A549 (cell line): ENCODE measurements at regions not wholly inside any gene's neighbourhood (a gene's known extent, or its start where the extent isn't known, plus 50 kb on each side); places are given as distances from the start of the nearest gene placed in this dataset.

ENCODE experiments used
- BHLHE40 ChIP-seq: IDR thresholded peaks from 2 replicates; pipeline ENCODE4 v1.6.1; 2012; ENCODE audit warnings: low read depth, low read length, inconsistent platforms
- CHD2 ChIP-seq: fragments of 150-350 bp; IDR thresholded peaks from 2 replicates; pipeline ENCODE4 v1.6.1; 2014; ENCODE audit warnings: low read length; ENCODE audit not compliant: partially characterized antibody
- EHF ChIP-seq: fragments of 250-450 bp; sonication (Bioruptor Pico); IDR thresholded peaks from 2 replicates; pipeline ENCODE4 v1.5.0; 2020; ENCODE audit warnings: mild to moderate bottlenecking
- EP300 ChIP-seq, 2 experiments: fragments of >200 bp; sonication (Bioruptor Twin); formaldehyde crosslinking; IDR thresholded peaks; 2 replicates in 1 of 2; 3 replicates in 1 of 2; pipeline ENCODE4 v1.6.1; 2016 to 2017
- FOSB ChIP-seq: fragments of 250-450 bp; sonication (Bioruptor Pico); IDR thresholded peaks from 2 replicates; pipeline ENCODE4 v1.5.0; 2020; ENCODE audit warnings: mild to moderate bottlenecking, moderate library complexity
- HEYL ChIP-seq: fragments of 250-450 bp; sonication (Bioruptor Pico); IDR thresholded peaks from 2 replicates; pipeline ENCODE4 v1.8.0; 2021; ENCODE audit warnings: mild to moderate bottlenecking, moderate library complexity
- HOXA7 ChIP-seq: fragments of 250-450 bp; sonication (Bioruptor Pico); IDR thresholded peaks from 2 replicates; pipeline ENCODE4 v1.5.0; 2020; ENCODE audit warnings: mild to moderate bottlenecking, moderate library complexity
- HOXB5 ChIP-seq: fragments of 250-450 bp; sonication (Bioruptor Pico); IDR thresholded peaks from 2 replicates; pipeline ENCODE4 v1.5.0; 2020; ENCODE audit warnings: mild to moderate bottlenecking, moderate library complexity
- KDM1A ChIP-seq: fragments of 200-600 bp; sonication (generic); IDR thresholded peaks from 2 replicates; pipeline ENCODE4 v1.6.1; 2016; ENCODE audit warnings: low read depth, mild to moderate bottlenecking
- KDM5A ChIP-seq: fragments of 200-600 bp; sonication (generic); IDR thresholded peaks from 2 replicates; pipeline ENCODE4 v1.6.1; 2016; ENCODE audit warnings: antibody characterized with exemption, mild to moderate bottlenecking
- MYC ChIP-seq: IDR thresholded peaks from 2 replicates; pipeline ENCODE4 v1.6.1; 2012; ENCODE audit warnings: mild to moderate bottlenecking, inconsistent platforms, low read length, improper control_type of control experiment, borderline replicate concordance
- NPAS2 ChIP-seq: fragments of 250-450 bp; sonication (Bioruptor Pico); IDR thresholded peaks from 2 replicates; pipeline ENCODE4 v1.8.0; 2022; ENCODE audit warnings: mild to moderate bottlenecking, moderate library complexity, borderline replicate concordance
- RAD21 ChIP-seq, 2 experiments: fragments of >200 bp in 1 of 2; sonication (Bioruptor Twin) in 1 of 2; formaldehyde crosslinking in 1 of 2; IDR thresholded peaks in 1 of 2; conservative IDR thresholded peaks in 1 of 2; 2 replicates in 1 of 2; 3 replicates in 1 of 2; pipeline ENCODE4 v1.6.1; 2012 to 2018; ENCODE audit warnings: inconsistent platforms in 1 of 2
- RARB ChIP-seq: fragments of 250-450 bp; sonication (Bioruptor Pico); IDR thresholded peaks from 2 replicates; pipeline ENCODE4 v1.8.0; 2021; ENCODE audit warnings: mild to moderate bottlenecking, moderate library complexity
- RCOR1 ChIP-seq: fragments of 150-350 bp; IDR thresholded peaks from 2 replicates; pipeline ENCODE4 v1.6.1; 2014; ENCODE audit warnings: antibody characterized with exemption, low read length, low read depth
- SREBF2 ChIP-seq: fragments of 450-650 bp; IDR thresholded peaks from 2 replicates; pipeline ENCODE4 v1.6.1; 2014; ENCODE audit warnings: mild to moderate bottlenecking, moderate library complexity
- ZC3H11A ChIP-seq: fragments of 450-650 bp; IDR thresholded peaks from 2 replicates; pipeline ENCODE4 v1.6.1; 2014; ENCODE audit warnings: antibody characterized with exemption, mild to moderate bottlenecking
- ZSCAN20 ChIP-seq: fragments of 250-450 bp; sonication (Bioruptor Pico); IDR thresholded peaks from 2 replicates; pipeline ENCODE4 v1.8.0; 2022; ENCODE audit warnings: mild to moderate bottlenecking, moderate library complexity
- TF ChIP-seq, protein P1 (sequence below): fragments of 200-600 bp; sonication (generic); IDR thresholded peaks from 2 replicates; pipeline ENCODE4 v1.6.1; 2016; ENCODE audit warnings: antibody characterized with exemption, mild to moderate bottlenecking, moderate library complexity
- TF ChIP-seq, protein P2 (sequence below): fragments of 250-450 bp; sonication (Bioruptor Pico); IDR thresholded peaks from 2 replicates; pipeline ENCODE4 v1.5.0; 2021; ENCODE audit warnings: mild to moderate bottlenecking, moderate library complexity, borderline replicate concordance
- TF ChIP-seq, protein P3 (sequence below): IDR thresholded peaks from 2 replicates; pipeline ENCODE4 v1.6.1; 2012
- TF ChIP-seq, protein P4 (sequence below): fragments of >200 bp; sonication (Bioruptor Twin); formaldehyde crosslinking; IDR thresholded peaks from 2 replicates; pipeline ENCODE4 v1.6.1; 2016

DNA sequence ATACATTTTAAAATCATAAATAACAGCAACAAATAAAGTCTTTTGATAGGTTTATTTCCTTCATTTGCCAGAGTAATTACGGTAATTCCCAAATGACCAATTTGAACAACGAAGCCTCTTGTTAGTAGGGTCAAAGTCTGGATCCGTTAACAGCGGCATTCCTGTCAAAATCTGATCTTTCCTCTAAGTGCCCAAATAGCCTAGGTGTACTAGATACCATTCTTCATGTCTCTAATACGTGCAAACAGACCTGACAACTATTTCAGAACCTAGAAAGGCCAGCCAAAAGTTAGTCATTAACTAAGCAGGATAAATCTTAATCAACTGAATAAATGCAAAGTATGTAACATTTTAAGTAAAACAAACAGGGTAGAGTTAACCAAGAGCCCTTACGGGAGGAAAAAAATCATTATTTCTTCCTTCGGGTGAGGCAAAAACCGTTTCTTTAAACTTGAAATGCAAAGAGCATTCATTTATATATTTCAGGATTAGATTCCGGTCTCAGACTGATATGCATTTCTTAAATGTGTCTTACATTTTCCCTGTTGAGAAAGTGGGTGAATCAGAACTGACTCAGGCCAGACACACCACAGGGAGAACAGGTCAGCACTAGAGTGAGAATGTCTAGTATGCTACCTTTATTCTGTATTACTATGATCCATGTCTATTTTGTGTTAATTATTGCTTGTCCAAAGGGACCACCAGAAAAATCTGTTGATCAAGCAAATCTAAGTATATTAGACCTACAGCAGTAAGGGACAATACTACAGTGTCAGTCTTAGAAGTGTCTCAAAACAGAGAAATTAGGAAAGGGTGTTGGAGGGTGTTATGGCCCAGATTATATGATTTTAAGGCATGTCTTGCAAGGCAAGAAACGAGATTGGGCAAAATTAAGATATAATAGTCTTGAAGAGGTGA, 141.5 kb upstream of the NDUFV2 start (continued):
- TF ChIP-seq, protein P1, sequence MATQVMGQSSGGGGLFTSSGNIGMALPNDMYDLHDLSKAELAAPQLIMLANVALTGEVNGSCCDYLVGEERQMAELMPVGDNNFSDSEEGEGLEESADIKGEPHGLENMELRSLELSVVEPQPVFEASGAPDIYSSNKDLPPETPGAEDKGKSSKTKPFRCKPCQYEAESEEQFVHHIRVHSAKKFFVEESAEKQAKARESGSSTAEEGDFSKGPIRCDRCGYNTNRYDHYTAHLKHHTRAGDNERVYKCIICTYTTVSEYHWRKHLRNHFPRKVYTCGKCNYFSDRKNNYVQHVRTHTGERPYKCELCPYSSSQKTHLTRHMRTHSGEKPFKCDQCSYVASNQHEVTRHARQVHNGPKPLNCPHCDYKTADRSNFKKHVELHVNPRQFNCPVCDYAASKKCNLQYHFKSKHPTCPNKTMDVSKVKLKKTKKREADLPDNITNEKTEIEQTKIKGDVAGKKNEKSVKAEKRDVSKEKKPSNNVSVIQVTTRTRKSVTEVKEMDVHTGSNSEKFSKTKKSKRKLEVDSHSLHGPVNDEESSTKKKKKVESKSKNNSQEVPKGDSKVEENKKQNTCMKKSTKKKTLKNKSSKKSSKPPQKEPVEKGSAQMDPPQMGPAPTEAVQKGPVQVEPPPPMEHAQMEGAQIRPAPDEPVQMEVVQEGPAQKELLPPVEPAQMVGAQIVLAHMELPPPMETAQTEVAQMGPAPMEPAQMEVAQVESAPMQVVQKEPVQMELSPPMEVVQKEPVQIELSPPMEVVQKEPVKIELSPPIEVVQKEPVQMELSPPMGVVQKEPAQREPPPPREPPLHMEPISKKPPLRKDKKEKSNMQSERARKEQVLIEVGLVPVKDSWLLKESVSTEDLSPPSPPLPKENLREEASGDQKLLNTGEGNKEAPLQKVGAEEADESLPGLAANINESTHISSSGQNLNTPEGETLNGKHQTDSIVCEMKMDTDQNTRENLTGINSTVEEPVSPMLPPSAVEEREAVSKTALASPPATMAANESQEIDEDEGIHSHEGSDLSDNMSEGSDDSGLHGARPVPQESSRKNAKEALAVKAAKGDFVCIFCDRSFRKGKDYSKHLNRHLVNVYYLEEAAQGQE, result no peak
- no peak for TF ChIP-seq HOXA7 (CRISPR knock-in tag)
- no peak for TF ChIP-seq CHD2
- TF ChIP-seq HOXB5 (CRISPR knock-in tag), result no peak
- TF ChIP-seq, protein P2, sequence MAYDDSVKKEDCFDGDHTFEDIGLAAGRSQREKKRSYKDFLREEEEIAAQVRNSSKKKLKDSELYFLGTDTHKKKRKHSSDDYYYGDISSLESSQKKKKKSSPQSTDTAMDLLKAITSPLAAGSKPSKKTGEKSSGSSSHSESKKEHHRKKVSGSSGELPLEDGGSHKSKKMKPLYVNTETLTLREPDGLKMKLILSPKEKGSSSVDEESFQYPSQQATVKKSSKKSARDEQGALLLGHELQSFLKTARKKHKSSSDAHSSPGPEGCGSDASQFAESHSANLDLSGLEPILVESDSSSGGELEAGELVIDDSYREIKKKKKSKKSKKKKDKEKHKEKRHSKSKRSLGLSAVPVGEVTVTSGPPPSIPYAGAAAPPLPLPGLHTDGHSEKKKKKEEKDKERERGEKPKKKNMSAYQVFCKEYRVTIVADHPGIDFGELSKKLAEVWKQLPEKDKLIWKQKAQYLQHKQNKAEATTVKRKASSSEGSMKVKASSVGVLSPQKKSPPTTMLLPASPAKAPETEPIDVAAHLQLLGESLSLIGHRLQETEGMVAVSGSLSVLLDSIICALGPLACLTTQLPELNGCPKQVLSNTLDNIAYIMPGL (CRISPR knock-in tag), result no peak
- TF ChIP-seq FOSB (CRISPR knock-in tag), result no peak
- TF ChIP-seq, protein P3, sequence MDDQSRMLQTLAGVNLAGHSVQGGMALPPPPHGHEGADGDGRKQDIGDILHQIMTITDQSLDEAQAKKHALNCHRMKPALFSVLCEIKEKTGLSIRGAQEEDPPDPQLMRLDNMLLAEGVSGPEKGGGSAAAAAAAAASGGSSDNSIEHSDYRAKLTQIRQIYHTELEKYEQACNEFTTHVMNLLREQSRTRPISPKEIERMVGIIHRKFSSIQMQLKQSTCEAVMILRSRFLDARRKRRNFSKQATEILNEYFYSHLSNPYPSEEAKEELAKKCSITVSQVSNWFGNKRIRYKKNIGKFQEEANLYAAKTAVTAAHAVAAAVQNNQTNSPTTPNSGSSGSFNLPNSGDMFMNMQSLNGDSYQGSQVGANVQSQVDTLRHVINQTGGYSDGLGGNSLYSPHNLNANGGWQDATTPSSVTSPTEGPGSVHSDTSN, result no peak
- TF ChIP-seq EHF (CRISPR knock-in tag), result no peak
- no peak for TF ChIP-seq ZC3H11A
- TF ChIP-seq KDM1A, result no peak
- TF ChIP-seq NPAS2 (CRISPR knock-in tag), result no peak
- no peak for TF ChIP-seq RCOR1
- TF ChIP-seq, protein P4, sequence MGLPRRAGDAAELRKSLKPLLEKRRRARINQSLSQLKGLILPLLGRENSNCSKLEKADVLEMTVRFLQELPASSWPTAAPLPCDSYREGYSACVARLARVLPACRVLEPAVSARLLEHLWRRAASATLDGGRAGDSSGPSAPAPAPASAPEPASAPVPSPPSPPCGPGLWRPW, result no peak
- no peak for TF ChIP-seq SREBF2
- no peak for TF ChIP-seq KDM5A
- TF ChIP-seq BHLHE40, result no peak
- no peak for TF ChIP-seq MYC
- TF ChIP-seq RAD21 (conservative IDR thresholded peaks at IDR 0.05 in 1 of 2, IDR thresholded peaks at IDR 0.05 in 1 of 2), result peak in 1 of 2 experiments; percentile 18; a peak in 1 of 5 replicates
- peak; percentile 38 to 55; a peak in 2 of 5 replicates for TF ChIP-seq EP300 (IDR thresholded peaks at IDR 0.05)
- TF ChIP-seq HEYL (CRISPR knock-in tag), result no peak
- TF ChIP-seq ZSCAN20 (CRISPR knock-in tag), result no peak
- TF ChIP-seq RARB, result no peak
